GM12874 (cell line): ENCODE measurements at regions not wholly inside any gene's neighbourhood (a gene's known extent, or its start where the extent isn't known, plus 50 kb on each side); places are given as distances from the start of the nearest gene placed in this dataset.

Source experiments
- TF ChIP-seq, protein P1 (sequence below): IDR thresholded peaks from 2 replicates; pipeline ENCODE4 v1.5.1; 2011; ENCODE audit warnings: low read depth, mild to moderate bottlenecking, control low read depth, low read length, moderate library complexity; ENCODE audit not compliant: insufficient read depth

GRCh38 chr12:84689638-84690037 lies 223.0 kb downstream of the SLC6A15 start:
- TF ChIP-seq, protein P1, sequence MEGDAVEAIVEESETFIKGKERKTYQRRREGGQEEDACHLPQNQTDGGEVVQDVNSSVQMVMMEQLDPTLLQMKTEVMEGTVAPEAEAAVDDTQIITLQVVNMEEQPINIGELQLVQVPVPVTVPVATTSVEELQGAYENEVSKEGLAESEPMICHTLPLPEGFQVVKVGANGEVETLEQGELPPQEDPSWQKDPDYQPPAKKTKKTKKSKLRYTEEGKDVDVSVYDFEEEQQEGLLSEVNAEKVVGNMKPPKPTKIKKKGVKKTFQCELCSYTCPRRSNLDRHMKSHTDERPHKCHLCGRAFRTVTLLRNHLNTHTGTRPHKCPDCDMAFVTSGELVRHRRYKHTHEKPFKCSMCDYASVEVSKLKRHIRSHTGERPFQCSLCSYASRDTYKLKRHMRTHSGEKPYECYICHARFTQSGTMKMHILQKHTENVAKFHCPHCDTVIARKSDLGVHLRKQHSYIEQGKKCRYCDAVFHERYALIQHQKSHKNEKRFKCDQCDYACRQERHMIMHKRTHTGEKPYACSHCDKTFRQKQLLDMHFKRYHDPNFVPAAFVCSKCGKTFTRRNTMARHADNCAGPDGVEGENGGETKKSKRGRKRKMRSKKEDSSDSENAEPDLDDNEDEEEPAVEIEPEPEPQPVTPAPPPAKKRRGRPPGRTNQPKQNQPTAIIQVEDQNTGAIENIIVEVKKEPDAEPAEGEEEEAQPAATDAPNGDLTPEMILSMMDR, result no peak

- TF ChIP-seq, protein P1, result no peak
Measured at GRCh38 chr12:84685379-84685778, 227.2 kb downstream of the SLC6A15 start.

- TF ChIP-seq, protein P1, result no peak
Measured at GRCh38 chr12:84676787-84677186, 235.8 kb downstream of the SLC6A15 start.

DNA sequence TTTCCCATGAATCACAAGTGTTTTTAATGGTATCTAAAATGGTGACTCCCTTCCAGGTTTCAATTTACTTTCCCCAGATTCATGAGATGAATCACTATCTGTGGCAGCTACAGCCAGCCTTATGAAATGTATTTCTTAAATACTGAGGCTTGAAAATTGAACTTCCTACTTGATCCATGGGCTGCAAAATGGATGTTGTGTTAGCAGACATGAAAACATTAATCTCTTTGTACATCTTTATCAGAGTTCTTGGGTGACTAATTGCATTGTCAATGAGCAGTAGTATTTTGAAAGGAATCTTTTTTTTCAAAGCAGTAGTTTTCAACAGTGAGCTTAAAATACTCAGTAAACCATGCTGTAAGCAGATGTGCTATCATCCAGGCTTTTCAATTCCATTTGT lies 250.8 kb downstream of the SLC6A15 start:
- TF ChIP-seq, protein P1, result no peak

- TF ChIP-seq, protein P1, result no peak
Measured at GRCh38 chr12:84660139-84660538, 252.5 kb downstream of the SLC6A15 start.

GRCh38 chr12:84658877-84659276 lies 253.7 kb downstream of the SLC6A15 start:
- TF ChIP-seq, protein P1, result no peak

GRCh38 chr12:84656705-84657104 lies 255.9 kb downstream of the SLC6A15 start:
- TF ChIP-seq, protein P1, result no peak

DNA sequence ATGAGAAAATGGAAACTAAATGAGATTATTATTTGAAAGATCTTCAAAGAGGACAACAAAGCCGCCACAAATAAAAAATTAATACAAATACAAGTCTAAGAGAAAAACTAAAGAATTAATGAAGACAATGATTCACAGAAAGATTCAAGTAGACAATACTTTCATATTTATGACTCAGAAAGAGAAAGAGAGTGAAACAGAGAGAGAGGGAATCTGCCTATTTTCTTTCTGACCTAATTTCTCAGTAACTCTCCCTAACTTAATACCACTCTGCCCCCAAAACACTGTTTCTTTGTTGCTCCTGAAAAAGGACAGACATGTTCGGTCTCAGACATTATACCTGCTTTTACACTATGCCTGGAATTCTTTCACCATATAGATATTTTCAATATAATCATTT lies 259.1 kb downstream of the SLC6A15 start:
- TF ChIP-seq, protein P1, result no peak
